GM10266 (cell line): ENCODE measurements at regions not wholly inside any gene's neighbourhood (a gene's known extent, or its start where the extent isn't known, plus 50 kb on each side); places are given as distances from the start of the nearest gene placed in this dataset.

ENCODE experiments used
- DNase-seq: peaks from one replicate; pipeline ENCODE4 v3.0.0; 2012; ENCODE audit errors: extremely low spot score
- TF ChIP-seq, protein P1 (sequence below): IDR thresholded peaks from 2 replicates; pipeline ENCODE4 v1.5.1; 2012; ENCODE audit warnings: mild to moderate bottlenecking, low read depth; ENCODE audit not compliant: control insufficient read depth, insufficient read depth; ENCODE audit errors: missing control alignments

DNA sequence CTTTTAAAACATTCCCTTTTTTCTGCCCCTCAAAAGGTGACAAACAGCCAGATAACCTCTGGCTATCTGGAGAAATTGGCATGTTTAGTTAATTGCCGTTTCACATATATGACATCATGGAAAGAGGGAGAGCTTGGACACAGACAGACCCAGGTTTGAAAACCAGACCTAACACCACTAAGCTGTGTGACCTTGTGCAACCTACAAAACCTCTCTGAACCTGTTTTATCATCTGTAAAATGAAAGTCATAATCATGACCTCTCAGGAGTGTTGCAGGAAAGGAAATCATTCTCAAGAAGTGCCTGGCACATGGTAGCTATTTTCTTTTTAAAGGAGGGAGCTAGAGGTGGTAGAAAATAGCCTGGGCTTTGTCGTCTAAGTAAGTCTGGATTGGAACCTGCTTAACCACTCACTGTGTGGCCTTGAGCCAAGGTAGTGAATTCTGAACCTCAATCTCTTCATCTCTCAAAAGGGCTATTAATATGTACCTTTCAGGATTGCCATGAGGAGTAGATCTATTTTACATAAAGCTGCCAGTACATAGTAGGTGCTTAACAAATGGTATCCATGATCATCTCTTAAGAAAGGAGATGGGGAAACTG lies 363.5 kb downstream of the BCOR start:
- no peak for DNase-seq
- TF ChIP-seq, protein P1, sequence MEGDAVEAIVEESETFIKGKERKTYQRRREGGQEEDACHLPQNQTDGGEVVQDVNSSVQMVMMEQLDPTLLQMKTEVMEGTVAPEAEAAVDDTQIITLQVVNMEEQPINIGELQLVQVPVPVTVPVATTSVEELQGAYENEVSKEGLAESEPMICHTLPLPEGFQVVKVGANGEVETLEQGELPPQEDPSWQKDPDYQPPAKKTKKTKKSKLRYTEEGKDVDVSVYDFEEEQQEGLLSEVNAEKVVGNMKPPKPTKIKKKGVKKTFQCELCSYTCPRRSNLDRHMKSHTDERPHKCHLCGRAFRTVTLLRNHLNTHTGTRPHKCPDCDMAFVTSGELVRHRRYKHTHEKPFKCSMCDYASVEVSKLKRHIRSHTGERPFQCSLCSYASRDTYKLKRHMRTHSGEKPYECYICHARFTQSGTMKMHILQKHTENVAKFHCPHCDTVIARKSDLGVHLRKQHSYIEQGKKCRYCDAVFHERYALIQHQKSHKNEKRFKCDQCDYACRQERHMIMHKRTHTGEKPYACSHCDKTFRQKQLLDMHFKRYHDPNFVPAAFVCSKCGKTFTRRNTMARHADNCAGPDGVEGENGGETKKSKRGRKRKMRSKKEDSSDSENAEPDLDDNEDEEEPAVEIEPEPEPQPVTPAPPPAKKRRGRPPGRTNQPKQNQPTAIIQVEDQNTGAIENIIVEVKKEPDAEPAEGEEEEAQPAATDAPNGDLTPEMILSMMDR, result no peak

DNA sequence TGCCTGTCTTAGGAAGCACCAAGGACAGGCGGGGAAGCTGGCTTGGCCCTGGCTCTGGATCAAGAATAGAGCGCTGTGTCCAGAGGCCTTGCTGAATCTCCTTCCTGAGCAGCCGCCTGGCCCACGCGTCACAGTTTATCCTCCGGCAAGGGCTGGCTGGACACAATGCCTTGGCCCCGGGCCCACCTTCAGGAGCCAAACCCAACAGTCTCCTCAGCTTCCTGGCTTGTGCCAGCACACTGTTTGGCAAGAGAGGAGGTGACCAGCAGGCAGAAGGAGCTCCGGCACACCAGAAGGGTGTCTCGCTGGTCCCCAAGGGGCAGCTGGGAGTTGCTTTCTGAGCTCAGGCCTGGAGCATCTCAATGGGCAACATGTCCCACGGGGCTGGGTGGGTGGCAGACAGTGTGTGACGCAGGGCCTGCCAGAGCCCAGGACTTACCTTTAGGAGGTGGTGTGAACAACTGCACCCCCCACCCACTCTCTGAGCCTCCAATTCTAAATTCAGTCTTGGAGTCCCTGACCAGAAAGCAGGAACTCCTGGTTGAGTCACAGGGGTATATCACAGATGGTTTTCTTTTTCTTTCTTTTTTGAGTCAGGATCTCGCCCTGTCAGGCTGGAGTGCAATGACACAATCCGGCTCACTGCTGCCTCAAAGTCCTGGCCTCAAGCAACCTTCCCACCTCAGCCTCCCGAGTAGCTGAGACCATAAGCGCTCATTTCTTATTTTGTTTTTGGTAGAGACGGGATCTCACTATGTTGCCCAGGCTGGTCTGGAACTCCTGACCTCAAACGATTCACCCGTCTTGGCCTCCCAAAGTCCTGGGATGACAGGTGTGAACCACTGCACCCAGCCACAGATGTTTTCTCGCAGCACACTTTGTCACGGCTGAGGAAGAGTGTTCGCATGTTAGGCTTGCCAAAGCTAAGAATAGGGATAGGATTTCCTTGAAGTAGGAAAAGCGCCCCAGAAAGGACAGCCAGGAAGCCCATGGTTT lies 361.2 kb downstream of the BCOR start:
- DNase-seq, result no peak
- TF ChIP-seq, protein P1, result no peak

DNA sequence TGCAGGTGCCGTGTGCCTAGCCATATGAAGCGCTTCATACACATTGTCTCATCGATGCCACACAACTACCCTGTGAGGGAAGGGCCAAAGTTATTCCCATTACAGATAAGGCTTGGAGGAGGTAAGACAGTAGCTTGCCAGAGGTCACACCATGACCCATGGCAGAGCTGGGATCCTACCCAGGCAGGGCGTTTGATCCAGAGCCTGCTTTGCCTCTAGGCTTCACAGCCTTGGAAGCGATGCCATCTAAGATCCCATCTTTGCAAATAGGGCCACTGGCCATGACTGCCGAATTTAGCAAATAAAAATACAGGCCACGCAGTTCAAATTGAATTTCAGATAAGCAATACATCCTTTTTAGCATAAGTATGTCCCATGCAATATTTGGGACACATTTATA lies 358.2 kb downstream of the BCOR start:
- DNase-seq, result no peak
- TF ChIP-seq, protein P1, result no peak

DNA sequence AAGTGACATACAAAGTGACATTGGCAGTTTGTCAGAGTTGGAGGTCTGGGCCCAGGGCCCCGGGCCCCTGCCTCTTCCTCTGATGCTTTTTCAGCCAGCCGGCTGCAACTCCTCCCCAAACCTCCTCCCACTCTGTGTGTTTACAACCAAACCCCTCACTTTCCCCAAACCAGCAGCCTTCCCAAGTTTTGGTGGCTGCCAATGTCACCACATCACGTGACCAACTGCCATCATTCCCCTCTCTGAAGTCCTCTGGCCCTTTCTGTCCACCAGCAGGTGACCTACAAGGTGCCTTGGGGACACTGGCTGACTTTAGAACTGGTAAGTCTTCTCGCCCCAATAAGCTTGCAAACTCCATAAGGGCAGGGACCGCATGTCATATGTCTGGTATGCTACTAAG lies 357.7 kb downstream of the BCOR start:
- DNase-seq, result no peak
- TF ChIP-seq, protein P1, result no peak

DNA sequence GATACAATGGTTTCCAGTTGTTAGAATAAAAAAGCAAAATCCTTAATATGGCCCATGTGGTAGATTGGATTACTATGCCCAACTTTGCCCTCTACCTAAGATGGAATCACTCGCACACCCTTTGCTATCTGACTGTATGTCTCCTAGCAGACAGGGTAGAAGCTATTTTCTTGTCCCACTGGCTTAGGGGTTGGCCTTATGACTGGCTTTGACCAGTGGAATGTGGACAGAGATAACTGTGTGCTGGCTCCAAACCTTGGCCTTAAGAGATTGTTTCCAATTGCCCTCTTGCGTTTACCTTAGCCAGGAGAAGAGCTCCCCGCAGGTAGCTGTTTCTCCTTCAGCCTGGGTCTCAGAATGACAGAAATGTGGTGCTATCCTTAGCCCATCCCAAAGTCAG lies 355.9 kb downstream of the BCOR start:
- DNase-seq, result no peak
- TF ChIP-seq, protein P1, result no peak

DNA sequence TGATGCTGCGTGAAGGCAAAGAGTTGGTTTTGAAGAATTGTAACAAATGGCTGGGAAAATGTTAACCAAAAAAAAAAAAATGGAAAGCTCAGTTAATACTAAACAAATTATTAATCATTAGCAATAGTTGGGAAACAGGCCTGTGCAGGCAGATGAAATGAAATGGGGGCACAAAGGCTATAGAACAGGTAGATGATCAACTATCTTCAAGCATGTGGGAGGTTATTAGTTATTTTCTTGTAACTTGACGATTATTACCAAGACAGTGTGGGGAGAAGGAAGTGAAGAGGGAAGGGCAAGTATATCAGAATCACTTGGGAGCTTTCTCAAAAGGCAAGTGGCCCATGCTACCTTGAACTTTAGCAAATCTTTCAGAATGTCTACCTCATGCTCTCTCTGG lies 351.9 kb downstream of the BCOR start:
- TF ChIP-seq, protein P1, result no peak
- no peak for DNase-seq

DNA sequence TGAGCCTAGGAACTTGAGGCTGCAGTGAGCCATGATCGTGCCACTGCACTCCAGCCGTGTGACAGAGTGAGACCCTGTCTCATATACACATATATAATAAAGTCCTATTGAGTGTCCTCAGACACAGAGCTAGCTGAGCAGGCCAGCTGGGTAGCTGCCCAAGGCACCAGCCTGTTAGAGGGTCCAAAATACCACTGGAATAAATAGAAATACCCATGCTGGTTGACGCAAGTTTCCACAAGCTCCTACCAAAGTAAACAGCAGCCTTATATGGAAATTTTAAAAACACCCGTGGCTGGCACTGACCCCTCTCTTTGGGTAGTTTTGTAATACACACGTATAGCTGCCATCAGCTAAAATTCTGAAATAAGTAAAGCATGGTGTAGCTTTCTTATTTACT lies 348.6 kb downstream of the BCOR start:
- TF ChIP-seq, protein P1, result no peak
- no peak for DNase-seq
